ENCODE measurements at regions not wholly inside any gene's neighbourhood (a gene's known extent, or its start where the extent isn't known, plus 50 kb on each side); places are given as distances from the start of the nearest gene placed in this dataset.
A peak's percentile ranks its signal among the peaks of the same experiment; 100 is the strongest.

DNA sequence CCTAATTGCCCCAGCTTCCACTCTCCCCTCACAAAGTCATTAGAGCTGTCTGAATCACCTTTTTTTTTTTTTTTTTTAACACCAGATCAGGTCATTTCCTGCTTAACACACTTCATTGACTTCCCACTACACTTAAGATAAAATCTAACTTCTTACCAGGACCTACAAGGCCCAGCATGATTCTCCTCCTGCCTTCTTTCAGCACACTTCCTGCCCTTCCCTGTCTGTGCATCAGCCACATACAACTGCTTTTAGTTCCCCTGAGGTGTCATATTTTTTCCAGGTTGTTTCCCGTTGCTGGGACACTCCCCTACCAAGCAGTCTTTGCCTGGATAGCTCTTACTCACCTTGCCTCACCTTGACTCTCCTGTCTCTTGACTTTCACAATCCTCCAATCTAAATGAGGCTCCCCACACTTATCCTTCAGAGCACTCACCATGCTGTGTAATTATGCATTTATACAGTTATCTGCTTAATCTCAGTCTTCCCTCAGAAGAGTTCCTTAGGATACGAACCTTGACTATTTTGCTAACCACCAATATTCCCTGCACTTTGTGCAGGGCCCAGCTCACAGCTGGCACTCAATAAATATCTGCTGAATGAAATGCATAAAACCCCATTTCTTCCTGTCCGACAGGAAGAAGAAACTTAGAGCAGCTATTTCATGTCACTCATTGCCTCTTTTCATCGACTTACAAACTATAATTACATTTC, 96.6 kb upstream of the AKIP1 start:
- no peaks in the 10 kb centered on the region for H3K9me3 ChIP-seq (ENCODE audit: control insufficient read depth in 2 of 2, low read length in 2 of 2)

DNA sequence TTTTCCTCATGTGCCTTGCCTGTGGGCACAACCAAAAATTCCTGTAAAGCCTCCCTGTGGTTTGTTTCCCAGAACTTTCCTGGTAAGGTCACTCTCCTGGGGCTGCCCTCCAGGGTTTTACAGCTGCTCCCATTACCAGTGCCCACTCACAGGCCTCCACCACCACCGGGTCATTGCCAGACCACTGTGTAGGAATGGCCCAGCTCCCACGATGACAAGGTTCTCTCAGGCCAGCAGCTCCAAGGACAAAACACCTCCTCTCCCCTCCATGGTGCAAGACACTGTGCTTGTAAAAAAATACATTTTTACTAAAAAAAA, 96.1 kb upstream of the AKIP1 start:
- Histone ChIP-seq H3K27me3 (ENCODE audit: control insufficient read depth in 2 of 2, insufficient read depth in 2 of 2, low read length in 2 of 2) (no peaks in the 10 kb centered on the region), H3K4me1 (ENCODE audit: control insufficient read depth in 2 of 2, insufficient read depth in 2 of 2, low read length in 2 of 2) (peaks cover 12 to 24% of the 10 kb centered on the region in 2 donors), H3K27ac (ENCODE audit: low read depth in 2 of 2, low read length in 2 of 2) (peak overlapping the region in 1 of 2 donors; percentile 59)

More for the DNA sequence above, 96.6 kb upstream of the AKIP1 start:
- Histone ChIP-seq H3K27me3 (ENCODE audit: control insufficient read depth in 2 of 2, insufficient read depth in 2 of 2, low read length in 2 of 2) (no peaks in the 10 kb centered on the region), H3K27ac (ENCODE audit: low read depth in 2 of 2, low read length in 2 of 2) (peak overlapping the region; percentile 57 to 59), H3K4me3 (ENCODE audit: low read length in 2 of 2) (no peak overlapping the region), H3K9ac (ENCODE audit: low read depth in 1 of 2, low read length in 2 of 2) (peak overlapping the region in 1 of 2 donors; percentile 15), H3K36me3 (ENCODE audit: control insufficient read depth in 2 of 2, insufficient read depth in 2 of 2, low read length in 2 of 2) (no peaks in the 10 kb centered on the region), H3K4me1 (ENCODE audit: control insufficient read depth in 2 of 2, insufficient read depth in 2 of 2, low read length in 2 of 2) (peaks cover 12 to 27% of the 10 kb centered on the region in 2 donors)

DNA sequence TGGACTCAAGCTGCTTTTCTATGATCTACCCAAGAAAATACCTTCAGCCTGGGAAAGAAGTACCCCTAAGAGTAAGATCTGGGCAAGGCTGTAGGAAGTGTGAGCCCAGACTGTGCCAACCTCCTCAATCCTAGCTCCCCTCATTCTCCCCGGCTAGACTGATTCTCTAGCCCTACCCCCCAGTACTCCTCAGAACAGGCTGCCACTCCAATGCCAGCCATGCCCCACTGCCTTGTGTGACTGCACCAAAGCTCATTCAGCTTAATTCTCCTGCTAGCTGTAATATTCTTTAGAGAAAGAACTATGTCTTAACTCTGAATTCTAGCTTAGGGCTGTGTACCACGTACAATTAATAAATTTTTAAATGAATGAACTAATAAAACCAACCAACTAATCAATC, 92.6 kb upstream of the AKIP1 start:
- H3K27me3 ChIP-seq (ENCODE audit: control insufficient read depth in 2 of 2, insufficient read depth in 2 of 2, low read length in 2 of 2): no peaks in the 10 kb centered on the region
- no peaks in the 10 kb centered on the region for H3K9me3 ChIP-seq (ENCODE audit: control insufficient read depth in 2 of 2, low read length in 2 of 2)
- H3K4me1 ChIP-seq (ENCODE audit: control insufficient read depth in 2 of 2, insufficient read depth in 2 of 2, low read length in 2 of 2): peaks cover 7 to 12% of the 10 kb centered on the region in 2 donors
- H3K27ac ChIP-seq (ENCODE audit: low read depth in 2 of 2, low read length in 2 of 2): no peak overlapping the region
- no peak overlapping the region for H3K9ac ChIP-seq (ENCODE audit: low read depth in 1 of 2, low read length in 2 of 2)
- no peaks in the 10 kb centered on the region for H3K36me3 ChIP-seq (ENCODE audit: control insufficient read depth in 2 of 2, insufficient read depth in 2 of 2, low read length in 2 of 2)
- H3K4me3 ChIP-seq (ENCODE audit: low read length in 2 of 2): no peak overlapping the region

More for the DNA sequence above, 96.1 kb upstream of the AKIP1 start:
- Histone ChIP-seq H3K9ac (ENCODE audit: low read depth in 1 of 2, low read length in 2 of 2) (no peak overlapping the region), H3K9me3 (ENCODE audit: control insufficient read depth in 2 of 2, low read length in 2 of 2) (no peaks in the 10 kb centered on the region), H3K36me3 (ENCODE audit: control insufficient read depth in 2 of 2, insufficient read depth in 2 of 2, low read length in 2 of 2) (no peaks in the 10 kb centered on the region), H3K4me3 (ENCODE audit: low read length in 2 of 2) (no peak overlapping the region)

DNA sequence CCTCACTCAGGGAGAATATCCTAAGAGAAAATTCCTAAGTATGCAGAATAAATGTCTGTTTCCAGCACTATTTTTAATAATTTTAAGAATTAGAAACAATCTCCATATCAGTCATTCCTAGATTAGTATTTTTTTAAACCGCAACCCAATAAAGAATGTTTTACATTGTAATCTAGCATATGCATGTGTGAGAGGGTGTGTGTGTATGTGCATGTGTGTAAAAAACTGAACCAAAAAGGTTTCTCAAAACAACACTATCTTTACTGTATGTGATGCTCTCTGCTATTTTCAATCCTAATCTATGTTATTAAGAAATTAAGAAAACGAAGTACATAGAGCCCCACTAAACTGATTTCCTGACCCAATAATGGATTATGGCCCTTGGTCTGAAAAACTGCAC, 90.6 kb upstream of the AKIP1 start:
- H3K27me3 ChIP-seq (ENCODE audit: control insufficient read depth in 2 of 2, insufficient read depth in 2 of 2, low read length in 2 of 2): no peaks in the 10 kb centered on the region
- H3K36me3 ChIP-seq (ENCODE audit: control insufficient read depth in 2 of 2, insufficient read depth in 2 of 2, low read length in 2 of 2): no peaks in the 10 kb centered on the region
- no peaks in the 10 kb centered on the region for H3K9me3 ChIP-seq (ENCODE audit: control insufficient read depth in 2 of 2, low read length in 2 of 2)
- H3K4me1 ChIP-seq (ENCODE audit: control insufficient read depth in 2 of 2, insufficient read depth in 2 of 2, low read length in 2 of 2): no peaks in the 10 kb centered on the region
- H3K27ac ChIP-seq (ENCODE audit: low read depth in 2 of 2, low read length in 2 of 2): no peak overlapping the region
- H3K9ac ChIP-seq (ENCODE audit: low read depth in 1 of 2, low read length in 2 of 2): no peak overlapping the region
- no peak overlapping the region for H3K4me3 ChIP-seq (ENCODE audit: low read length in 2 of 2)

DNA sequence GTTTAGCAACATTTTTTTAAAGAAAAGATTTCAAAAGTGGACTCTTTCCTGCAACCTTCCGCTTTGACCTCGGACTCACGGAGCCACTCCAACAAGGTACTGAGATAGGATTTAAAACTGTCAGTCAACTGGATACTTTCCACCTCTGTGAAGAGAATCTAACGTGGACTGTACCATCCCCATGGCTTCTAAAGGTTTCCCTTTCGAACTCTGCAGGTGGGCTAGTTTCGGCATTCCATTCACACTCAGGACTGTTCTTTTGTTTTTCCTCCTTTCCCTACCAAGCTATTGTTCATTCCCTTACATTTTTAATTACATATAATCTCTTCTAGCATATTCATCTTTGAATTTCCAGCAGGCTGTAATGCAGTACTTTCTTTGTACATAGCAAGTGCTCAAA, 88.5 kb upstream of the AKIP1 start:
- Histone ChIP-seq H3K27ac (ENCODE audit: low read depth in 2 of 2, low read length in 2 of 2) (no peak overlapping the region), H3K9ac (ENCODE audit: low read depth in 1 of 2, low read length in 2 of 2) (no peak overlapping the region), H3K27me3 (ENCODE audit: control insufficient read depth in 2 of 2, insufficient read depth in 2 of 2, low read length in 2 of 2) (no peaks in the 10 kb centered on the region), H3K4me1 (ENCODE audit: control insufficient read depth in 2 of 2, insufficient read depth in 2 of 2, low read length in 2 of 2) (peaks cover 0 to 3% of the 10 kb centered on the region in 2 donors), H3K9me3 (ENCODE audit: control insufficient read depth in 2 of 2, low read length in 2 of 2) (no peaks in the 10 kb centered on the region), H3K4me3 (ENCODE audit: low read length in 2 of 2) (no peak overlapping the region), H3K36me3 (ENCODE audit: control insufficient read depth in 2 of 2, insufficient read depth in 2 of 2, low read length in 2 of 2) (no peaks in the 10 kb centered on the region)

DNA sequence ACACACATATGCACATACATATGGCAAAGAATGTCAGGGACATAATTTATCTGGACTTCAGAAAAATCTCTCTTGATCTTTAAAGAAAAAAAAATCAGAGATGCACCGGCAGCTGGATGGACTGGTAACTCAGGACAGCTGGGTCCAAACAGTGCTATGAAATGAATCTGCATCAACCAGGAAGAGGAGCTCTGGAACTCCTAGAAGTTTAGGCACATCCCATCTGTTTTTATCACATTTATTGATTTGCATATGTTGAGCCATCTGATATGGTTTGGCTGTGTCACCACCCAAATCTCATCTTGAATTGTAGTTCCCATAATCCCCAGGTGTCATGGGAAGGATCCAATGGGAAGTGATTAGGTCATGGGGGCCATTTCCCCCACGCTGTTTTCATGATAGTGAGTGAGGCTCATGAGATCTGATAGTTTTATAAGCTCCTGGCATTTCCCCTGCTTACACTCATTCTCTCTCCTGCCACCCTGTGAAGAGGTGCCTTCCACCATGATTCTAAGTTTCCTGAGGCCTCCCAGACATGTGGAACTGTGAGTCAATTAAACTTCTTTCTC, 87.7 kb upstream of the AKIP1 start:
- Histone ChIP-seq H3K9ac (ENCODE audit: low read depth in 1 of 2, low read length in 2 of 2) (no peak overlapping the region), H3K9me3 (ENCODE audit: control insufficient read depth in 2 of 2, low read length in 2 of 2) (no peaks in the 10 kb centered on the region), H3K27me3 (ENCODE audit: control insufficient read depth in 2 of 2, insufficient read depth in 2 of 2, low read length in 2 of 2) (no peaks in the 10 kb centered on the region), H3K27ac (ENCODE audit: low read depth in 2 of 2, low read length in 2 of 2) (no peak overlapping the region), H3K4me3 (ENCODE audit: low read length in 2 of 2) (no peak overlapping the region), H3K36me3 (ENCODE audit: control insufficient read depth in 2 of 2, insufficient read depth in 2 of 2, low read length in 2 of 2) (no peaks in the 10 kb centered on the region), H3K4me1 (ENCODE audit: control insufficient read depth in 2 of 2, insufficient read depth in 2 of 2, low read length in 2 of 2) (peaks cover 0 to 3% of the 10 kb centered on the region in 2 donors)

DNA sequence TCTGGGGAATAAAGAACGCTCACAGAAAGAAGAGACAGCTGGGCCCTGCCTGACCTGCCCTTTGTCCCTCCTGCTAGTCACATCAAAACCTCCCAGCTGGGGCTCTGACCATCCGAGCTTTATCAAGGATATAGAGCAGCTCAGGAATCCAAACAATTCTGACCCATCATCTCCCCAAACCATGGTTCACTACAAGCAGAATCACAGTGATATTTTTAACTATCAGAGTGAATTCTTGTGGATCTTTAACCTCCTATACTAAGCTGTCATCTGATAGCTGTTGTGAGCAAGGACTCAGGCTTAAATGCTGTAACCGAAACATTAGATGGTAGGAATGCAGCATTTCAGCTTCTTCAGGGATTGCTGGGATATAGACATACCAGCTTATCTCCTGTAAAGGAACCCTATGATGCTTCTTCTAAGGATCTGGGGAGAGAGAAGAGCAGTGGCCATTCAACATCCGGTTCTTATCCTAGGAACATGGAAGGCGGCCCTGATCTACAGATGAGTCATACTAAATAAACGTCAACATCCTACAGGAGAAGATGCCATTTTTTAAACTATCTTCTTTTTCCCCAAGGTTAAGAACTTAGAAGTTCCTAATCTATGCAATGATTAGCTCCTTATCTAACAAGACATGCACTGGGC, 84.7 kb upstream of the AKIP1 start:
- Histone ChIP-seq H3K27ac (ENCODE audit: low read depth in 2 of 2, low read length in 2 of 2) (peak overlapping the region; percentile 14 to 50), H3K4me1 (ENCODE audit: control insufficient read depth in 2 of 2, insufficient read depth in 2 of 2, low read length in 2 of 2) (peaks cover 0 to 3% of the 10 kb centered on the region in 2 donors), H3K9me3 (ENCODE audit: control insufficient read depth in 2 of 2, low read length in 2 of 2) (no peaks in the 10 kb centered on the region), H3K9ac (ENCODE audit: low read depth in 1 of 2, low read length in 2 of 2) (no peak overlapping the region), H3K36me3 (ENCODE audit: control insufficient read depth in 2 of 2, insufficient read depth in 2 of 2, low read length in 2 of 2) (no peaks in the 10 kb centered on the region), H3K4me3 (ENCODE audit: low read length in 2 of 2) (no peak overlapping the region), H3K27me3 (ENCODE audit: control insufficient read depth in 2 of 2, insufficient read depth in 2 of 2, low read length in 2 of 2) (no peaks in the 10 kb centered on the region)

DNA sequence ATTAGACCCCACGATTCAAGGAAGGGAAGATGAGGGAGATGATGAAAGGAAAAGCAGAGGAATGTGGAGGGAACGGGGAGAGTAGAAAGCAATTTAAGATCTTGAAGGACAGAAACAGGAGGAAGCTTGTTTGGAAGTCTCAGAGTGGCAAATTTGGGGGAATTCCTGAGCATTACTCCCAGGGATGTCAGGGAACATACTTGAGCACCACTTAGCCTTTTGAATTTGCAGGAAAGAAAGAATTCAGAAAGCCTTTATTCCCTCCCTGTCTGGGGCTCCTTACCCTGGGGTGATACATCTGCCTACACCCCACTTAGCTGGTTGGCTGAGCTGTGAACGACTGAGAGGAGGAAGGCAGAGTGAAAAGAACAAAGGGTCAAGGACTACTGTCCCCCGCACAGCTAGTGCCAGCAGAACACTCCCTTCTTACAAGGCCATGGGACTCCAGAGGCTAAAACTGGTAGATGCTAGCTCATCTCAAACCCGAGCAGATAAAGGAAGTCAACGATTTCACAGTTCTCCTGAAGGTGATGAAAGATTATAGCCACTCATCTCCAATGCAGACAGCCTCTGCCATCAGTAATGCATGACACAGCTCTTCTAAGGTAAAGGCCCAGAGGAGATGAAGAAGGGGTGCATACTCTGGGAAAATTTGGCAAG, 84.0 kb upstream of the AKIP1 start:
- peaks cover 0 to 3% of the 10 kb centered on the region in 2 donors for H3K4me1 ChIP-seq (ENCODE audit: control insufficient read depth in 2 of 2, insufficient read depth in 2 of 2, low read length in 2 of 2)
- peak overlapping the region in 1 of 2 donors; percentile 14 for H3K27ac ChIP-seq (ENCODE audit: low read depth in 2 of 2, low read length in 2 of 2)
- H3K36me3 ChIP-seq (ENCODE audit: control insufficient read depth in 2 of 2, insufficient read depth in 2 of 2, low read length in 2 of 2): no peaks in the 10 kb centered on the region
- H3K4me3 ChIP-seq (ENCODE audit: low read length in 2 of 2): no peak overlapping the region
- H3K27me3 ChIP-seq (ENCODE audit: control insufficient read depth in 2 of 2, insufficient read depth in 2 of 2, low read length in 2 of 2): no peaks in the 10 kb centered on the region
- no peaks in the 10 kb centered on the region for H3K9me3 ChIP-seq (ENCODE audit: control insufficient read depth in 2 of 2, low read length in 2 of 2)
- no peak overlapping the region for H3K9ac ChIP-seq (ENCODE audit: low read depth in 1 of 2, low read length in 2 of 2)

DNA sequence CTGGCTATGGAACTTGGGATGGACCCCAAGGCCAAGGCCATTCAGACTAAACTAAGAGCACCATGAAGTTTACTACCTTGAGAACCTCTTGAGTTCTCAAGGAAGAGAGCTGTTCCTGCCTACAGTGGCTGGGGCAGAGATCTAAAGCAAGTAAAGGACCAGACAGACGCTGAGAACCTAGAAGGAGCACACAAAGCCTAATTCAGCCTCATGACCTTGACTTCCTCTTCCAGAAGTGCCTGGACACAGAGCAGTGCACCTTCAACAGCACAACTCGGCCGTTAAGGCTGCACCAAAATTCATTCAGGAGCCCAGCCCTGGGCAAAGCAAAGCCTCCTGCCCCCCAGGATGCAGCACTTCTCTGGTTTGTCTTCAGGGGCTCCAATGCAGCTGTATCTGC, 82.9 kb upstream of the AKIP1 start:
- H3K4me1 ChIP-seq (ENCODE audit: control insufficient read depth in 2 of 2, insufficient read depth in 2 of 2, low read length in 2 of 2): peaks cover 0 to 3% of the 10 kb centered on the region in 2 donors
- H3K4me3 ChIP-seq (ENCODE audit: low read length in 2 of 2): no peak overlapping the region
- no peaks in the 10 kb centered on the region for H3K9me3 ChIP-seq (ENCODE audit: control insufficient read depth in 2 of 2, low read length in 2 of 2)
- H3K36me3 ChIP-seq (ENCODE audit: control insufficient read depth in 2 of 2, insufficient read depth in 2 of 2, low read length in 2 of 2): no peaks in the 10 kb centered on the region
- no peaks in the 10 kb centered on the region for H3K27me3 ChIP-seq (ENCODE audit: control insufficient read depth in 2 of 2, insufficient read depth in 2 of 2, low read length in 2 of 2)
- no peak overlapping the region for H3K27ac ChIP-seq (ENCODE audit: low read depth in 2 of 2, low read length in 2 of 2)
- H3K9ac ChIP-seq (ENCODE audit: low read depth in 1 of 2, low read length in 2 of 2): no peak overlapping the region
